ENCODE measurements at regions not wholly inside any gene's neighbourhood (a gene's known extent, or its start where the extent isn't known, plus 50 kb on each side); places are given as distances from the start of the nearest gene placed in this dataset.

- Histone ChIP-seq H3K27me3 (ENCODE audit: insufficient read depth, low read depth, low read length) (no peaks in the 10 kb centered on the region), H3K9me2 (ENCODE audit: insufficient read depth, low read length) (no peaks in the 10 kb centered on the region), H3K79me2 (replicated peaks; ENCODE audit: insufficient read depth, low read length) (no peaks in the 10 kb centered on the region), H3K4me2 (ENCODE audit: low read length) (no peak overlapping the region), H2AFZ (ENCODE audit: low read depth, low read length) (no peak overlapping the region), H3K9ac (ENCODE audit: low read length) (no peak overlapping the region), H3F3A (ENCODE audit: insufficient read depth, low read length, poor library complexity, severe bottlenecking) (no peaks in the 10 kb centered on the region), H3K27ac (ENCODE audit: low read length) (no peak overlapping the region), H3K36me3 (ENCODE audit: insufficient read depth, low read length) (no peaks in the 10 kb centered on the region), H4K20me1 (ENCODE audit: insufficient read depth) (no peaks in the 10 kb centered on the region), H3K9me3 (ENCODE audit: low read length) (no peaks in the 10 kb centered on the region), H3K4me3 (ENCODE audit: low read length) (no peak overlapping the region)
- TF ChIP-seq SMC3 (conservative IDR thresholded peaks at IDR 0.05; ENCODE audit: poor library complexity) (no peak), RAD21 (conservative IDR thresholded peaks at IDR 0.05) (no peak), CTCF (IDR thresholded peaks at IDR 0.05; ENCODE audit: poor library complexity, severe bottlenecking) (no peak), EZH2 (IDR thresholded peaks at IDR 0.05; ENCODE audit: borderline replicate concordance, insufficient read depth, low read length, poor library complexity, severe bottlenecking) (no peak), EP300 (conservative IDR thresholded peaks at IDR 0.05; ENCODE audit: poor library complexity, severe bottlenecking) (no peak), MXI1 (conservative IDR thresholded peaks at IDR 0.05; ENCODE audit: poor library complexity, severe bottlenecking) (no peak), POLR2AphosphoS5 (IDR thresholded peaks at IDR 0.05) (no peak), TAF1 (IDR thresholded peaks at IDR 0.05; ENCODE audit: low read depth) (no peak), REST (IDR thresholded peaks at IDR 0.05; ENCODE audit: borderline replicate concordance) (no peak)
Observed at GRCh38 chr16:55929181-55929580, 54.0 kb upstream of the CES5A start.

GRCh38 chr16:55925242-55925641 is 50.1 kb upstream of the CES5A start:
- Histone ChIP-seq H4K20me1 (ENCODE audit: insufficient read depth) (no peaks in the 10 kb centered on the region), H3K9ac (ENCODE audit: low read length) (no peak overlapping the region), H3K4me2 (ENCODE audit: low read length) (no peak overlapping the region), H3K9me2 (ENCODE audit: insufficient read depth, low read length) (no peaks in the 10 kb centered on the region), H3K27me3 (ENCODE audit: insufficient read depth, low read depth, low read length) (no peaks in the 10 kb centered on the region), H3F3A (ENCODE audit: insufficient read depth, low read length, poor library complexity, severe bottlenecking) (no peaks in the 10 kb centered on the region), H3K36me3 (ENCODE audit: insufficient read depth, low read length) (no peaks in the 10 kb centered on the region), H2AFZ (ENCODE audit: low read depth, low read length) (no peak overlapping the region), H3K27ac (ENCODE audit: low read length) (no peak overlapping the region), H3K79me2 (replicated peaks; ENCODE audit: insufficient read depth, low read length) (no peaks in the 10 kb centered on the region), H3K4me3 (ENCODE audit: low read length) (no peak overlapping the region), H3K9me3 (ENCODE audit: low read length) (no peaks in the 10 kb centered on the region)
- TF ChIP-seq RAD21 (conservative IDR thresholded peaks at IDR 0.05) (no peak), MXI1 (conservative IDR thresholded peaks at IDR 0.05; ENCODE audit: poor library complexity, severe bottlenecking) (no peak), EZH2 (IDR thresholded peaks at IDR 0.05; ENCODE audit: borderline replicate concordance, insufficient read depth, low read length, poor library complexity, severe bottlenecking) (no peak), TAF1 (IDR thresholded peaks at IDR 0.05; ENCODE audit: low read depth) (no peak), REST (IDR thresholded peaks at IDR 0.05; ENCODE audit: borderline replicate concordance) (no peak), SMC3 (conservative IDR thresholded peaks at IDR 0.05; ENCODE audit: poor library complexity) (no peak), CTCF (IDR thresholded peaks at IDR 0.05; ENCODE audit: poor library complexity, severe bottlenecking) (no peak), POLR2AphosphoS5 (IDR thresholded peaks at IDR 0.05) (no peak), EP300 (conservative IDR thresholded peaks at IDR 0.05; ENCODE audit: poor library complexity, severe bottlenecking) (no peak)

Data from neural cell (in vitro differentiated cells).